ENCODE measurements at regions not wholly inside any gene's neighbourhood (a gene's known extent, or its start where the extent isn't known, plus 50 kb on each side); places are given as distances from the start of the nearest gene placed in this dataset.

DNA sequence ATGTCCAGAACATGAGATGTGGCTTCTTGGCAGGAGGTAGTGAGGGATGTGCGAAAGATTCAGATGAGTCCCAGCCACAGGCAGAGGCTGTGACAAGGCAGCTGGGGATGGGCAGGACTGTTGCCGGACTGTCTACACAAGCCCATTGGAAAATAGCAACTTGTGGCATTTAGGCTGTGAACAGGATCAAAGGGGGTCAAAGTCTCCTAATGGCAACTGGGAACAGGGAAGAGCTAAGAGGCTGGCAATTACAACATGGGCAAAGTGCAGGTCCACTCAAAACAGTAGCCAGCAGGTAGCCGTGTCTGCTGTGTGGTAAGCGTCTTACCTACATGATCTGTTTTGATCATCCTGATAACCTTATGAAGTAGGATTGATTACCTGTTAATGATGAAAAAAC, 254.2 kb upstream of the ZNF32 start:
- TF ChIP-seq POLR2A (IDR thresholded peaks at IDR 0.05) = no peak
- TF ChIP-seq, protein P1, sequence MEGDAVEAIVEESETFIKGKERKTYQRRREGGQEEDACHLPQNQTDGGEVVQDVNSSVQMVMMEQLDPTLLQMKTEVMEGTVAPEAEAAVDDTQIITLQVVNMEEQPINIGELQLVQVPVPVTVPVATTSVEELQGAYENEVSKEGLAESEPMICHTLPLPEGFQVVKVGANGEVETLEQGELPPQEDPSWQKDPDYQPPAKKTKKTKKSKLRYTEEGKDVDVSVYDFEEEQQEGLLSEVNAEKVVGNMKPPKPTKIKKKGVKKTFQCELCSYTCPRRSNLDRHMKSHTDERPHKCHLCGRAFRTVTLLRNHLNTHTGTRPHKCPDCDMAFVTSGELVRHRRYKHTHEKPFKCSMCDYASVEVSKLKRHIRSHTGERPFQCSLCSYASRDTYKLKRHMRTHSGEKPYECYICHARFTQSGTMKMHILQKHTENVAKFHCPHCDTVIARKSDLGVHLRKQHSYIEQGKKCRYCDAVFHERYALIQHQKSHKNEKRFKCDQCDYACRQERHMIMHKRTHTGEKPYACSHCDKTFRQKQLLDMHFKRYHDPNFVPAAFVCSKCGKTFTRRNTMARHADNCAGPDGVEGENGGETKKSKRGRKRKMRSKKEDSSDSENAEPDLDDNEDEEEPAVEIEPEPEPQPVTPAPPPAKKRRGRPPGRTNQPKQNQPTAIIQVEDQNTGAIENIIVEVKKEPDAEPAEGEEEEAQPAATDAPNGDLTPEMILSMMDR (IDR thresholded peaks at IDR 0.05) = no peak
